HCT116 (cell line): ENCODE measurements at regions not wholly inside any gene's neighbourhood (a gene's known extent, or its start where the extent isn't known, plus 50 kb on each side); places are given as distances from the start of the nearest gene placed in this dataset.

Experiments
- ATAC-seq: fragments of 200-7000 bp; cut with Tn5 transposase; 2 replicates; pipeline ENCODE4 v1.9.1; 2020; ENCODE audit warnings: mild to moderate bottlenecking, moderate library complexity
- BruUV-seq: library from RNA; stranded (reverse); fragments of 400-500 nt; replicated peaks from 2 replicates; lab custom pipeline; 2021; lab: Mats Ljungman, UMichigan
- CTCF ChIA-PET: fragments of 300-600 bp; sonication (Branson Sonifier 250); formaldehyde crosslinking; loops from one replicate; lab custom pipeline; 2021; ENCODE audit warnings: antibody characterized with exemption; lab: Charles Lee
- POLR2A ChIA-PET: fragments of 300-600, 350-600 bp; sonication (Branson Sonifier 250); formaldehyde crosslinking; loops from one replicate; lab custom pipeline; 2021; ENCODE audit warnings: antibody characterized with exemption; lab: Charles Lee
- RAD21 ChIA-PET, 2 experiments: fragments of 300-600 bp; sonication (Branson Sonifier 250); formaldehyde crosslinking; loops; one replicate each; lab custom pipeline; 2023; ENCODE audit warnings: low total read pairs in 2 of 2; ENCODE audit not compliant: uncharacterized antibody in 2 of 2, unreplicated experiment in 2 of 2, low non-redundant PET in 1 of 2; lab: Charles Lee
- DNase-seq: peaks from one replicate; pipeline ENCODE4 v3.0.0-alpha.2; 2010; ENCODE audit warnings: low read depth, low spot score
- H2AFZ ChIP-seq: fragments of 200-600 bp; shearing (Covaris generic), sonication (generic); 2 replicates; pipeline ENCODE4 v1.6.1; 2017; ENCODE audit warnings: low read depth, mixed run types, mixed read lengths, antibody characterized with exemption, low read length; ENCODE audit not compliant: poor library complexity, severe bottlenecking
- H3K27ac ChIP-seq: 2 replicates; pipeline ENCODE4 v1.5.1; 2012; ENCODE audit warnings: low read depth, low read length
- H3K27me3 ChIP-seq: fragments of 200-600 bp; sonication (generic); 2 replicates; pipeline ENCODE4 v1.6.1; 2016; ENCODE audit warnings: mixed run types, low read length, mixed read lengths; ENCODE audit not compliant: insufficient read depth
- H3K36me3 ChIP-seq, 2 experiments: fragments of 200-500 bp in 1 of 2; fragments of 200-600 bp in 1 of 2; sonication (Bioruptor generic) in 1 of 2; sonication (generic) in 1 of 2; 2 replicates each; pipeline versions ENCODE4 v1.5.1 to v1.6.1; 2014 to 2016; ENCODE audit warnings: low read length in 2 of 2, inconsistent platforms in 1 of 2, mixed read lengths in 1 of 2, mixed run types in 1 of 2; ENCODE audit not compliant: insufficient read depth in 2 of 2, control insufficient read depth in 1 of 2
- H3K4me1 ChIP-seq, 2 experiments: fragments of 200-600 bp in 1 of 2; sonication (generic) in 1 of 2; 2 replicates each; pipeline versions ENCODE4 v1.5.1 to v1.6.1; 2012 to 2017; ENCODE audit warnings: low read length in 2 of 2, inconsistent platforms in 1 of 2, mild to moderate bottlenecking in 1 of 2, mixed read lengths in 1 of 2, mixed run types in 1 of 2, moderate library complexity in 1 of 2; ENCODE audit not compliant: insufficient read depth in 2 of 2, control insufficient read depth in 1 of 2
- H3K4me2 ChIP-seq: fragments of 200-600 bp; sonication (generic); 2 replicates; pipeline ENCODE4 v1.6.1; 2017; ENCODE audit warnings: mixed run types, low read length, mixed read lengths
- H3K4me3 ChIP-seq, 2 experiments: fragments of 200-600 bp in 1 of 2; sonication (generic) in 1 of 2; replicated peaks in 1 of 2; 2 replicates each; pipeline ENCODE4 v1.5.1; 2011 to 2016; ENCODE audit warnings: low read length in 2 of 2, control low read depth in 1 of 2, low read depth in 1 of 2, mild to moderate bottlenecking in 1 of 2, mixed read lengths in 1 of 2, mixed run types in 1 of 2
- H3K79me2 ChIP-seq: fragments of 200-600 bp; sonication (generic); 2 replicates; pipeline ENCODE4 v1.6.1; 2017; ENCODE audit warnings: mild to moderate bottlenecking, mixed run types, low read length, moderate library complexity, mixed read lengths; ENCODE audit not compliant: insufficient read depth
- H3K9ac ChIP-seq: fragments of 200-600 bp; sonication (generic); 2 replicates; pipeline ENCODE4 v1.6.1; 2016; ENCODE audit warnings: low read length, mixed read lengths
- H3K9me2 ChIP-seq: fragments of 200-600 bp; sonication (generic), shearing (Covaris generic); 2 replicates; pipeline ENCODE4 v1.6.1; 2017; ENCODE audit warnings: mixed run types, mild to moderate bottlenecking, moderate library complexity; ENCODE audit not compliant: insufficient read depth
- H3K9me3 ChIP-seq, 2 experiments: fragments of 200-500 bp in 1 of 2; fragments of 200-600 bp in 1 of 2; sonication (Bioruptor generic) in 1 of 2; sonication (generic) in 1 of 2; 2 replicates each; pipeline ENCODE4 v1.6.1; 2014 to 2017; ENCODE audit warnings: low read length in 2 of 2, mixed read lengths in 2 of 2, inconsistent platforms in 1 of 2, low read depth in 1 of 2, mild to moderate bottlenecking in 1 of 2, mixed run types in 1 of 2, moderate library complexity in 1 of 2; ENCODE audit not compliant: control insufficient read depth in 1 of 2, insufficient read depth in 1 of 2
- H4K20me1 ChIP-seq: fragments of 200-600 bp; sonication (generic), shearing (Covaris generic); 2 replicates; pipeline ENCODE4 v1.6.1; 2017; ENCODE audit warnings: mixed run types, mild to moderate bottlenecking, moderate library complexity; ENCODE audit not compliant: insufficient read depth
- EGR1 ChIP-seq: IDR thresholded peaks from 2 replicates; pipeline ENCODE4 v1.6.1; 2012; ENCODE audit warnings: low read depth
- ELF1 ChIP-seq: IDR thresholded peaks from 2 replicates; pipeline ENCODE4 v1.6.1; 2012; ENCODE audit warnings: low read depth, borderline replicate concordance
- FOSL1 ChIP-seq: IDR thresholded peaks from 2 replicates; pipeline ENCODE4 v1.6.1; 2012; ENCODE audit warnings: low read depth
- TCF7L2 ChIP-seq: IDR thresholded peaks from 2 replicates; pipeline ENCODE4 v1.7.0; 2011; ENCODE audit warnings: borderline replicate concordance, inconsistent platforms; ENCODE audit not compliant: insufficient read depth, insufficient read length; ENCODE audit errors: extremely low read depth
- intact Hi-C: fragments of 100-400 bp; cut with micrococcal nuclease; formaldehyde crosslinking; loops from 2 replicates; pipeline ENCODE4 v1.10.0; 2022
- TF ChIP-seq, protein P1 (sequence below): IDR thresholded peaks from 2 replicates; pipeline ENCODE4 v1.6.1; 2012; ENCODE audit warnings: low read depth
- TF ChIP-seq, protein P2 (sequence below): IDR thresholded peaks from 2 replicates; pipeline ENCODE4 v1.6.1; 2012

GRCh38 chr10:64976150-64976549, 1454.9 kb downstream of the REEP3 start:
- RAD21 ChIA-PET, result no interaction called here
- no peaks in the 10 kb centered on the region for H4K20me1 ChIP-seq
- H3K4me3 ChIP-seq, result no peak overlapping the region
- intact Hi-C loops, result loop anchor here (5.0 kb wide), 2 partner anchors 1206 to 1956 kb away; no protein-coding TSS in a partner anchor
- TF ChIP-seq, protein P1, sequence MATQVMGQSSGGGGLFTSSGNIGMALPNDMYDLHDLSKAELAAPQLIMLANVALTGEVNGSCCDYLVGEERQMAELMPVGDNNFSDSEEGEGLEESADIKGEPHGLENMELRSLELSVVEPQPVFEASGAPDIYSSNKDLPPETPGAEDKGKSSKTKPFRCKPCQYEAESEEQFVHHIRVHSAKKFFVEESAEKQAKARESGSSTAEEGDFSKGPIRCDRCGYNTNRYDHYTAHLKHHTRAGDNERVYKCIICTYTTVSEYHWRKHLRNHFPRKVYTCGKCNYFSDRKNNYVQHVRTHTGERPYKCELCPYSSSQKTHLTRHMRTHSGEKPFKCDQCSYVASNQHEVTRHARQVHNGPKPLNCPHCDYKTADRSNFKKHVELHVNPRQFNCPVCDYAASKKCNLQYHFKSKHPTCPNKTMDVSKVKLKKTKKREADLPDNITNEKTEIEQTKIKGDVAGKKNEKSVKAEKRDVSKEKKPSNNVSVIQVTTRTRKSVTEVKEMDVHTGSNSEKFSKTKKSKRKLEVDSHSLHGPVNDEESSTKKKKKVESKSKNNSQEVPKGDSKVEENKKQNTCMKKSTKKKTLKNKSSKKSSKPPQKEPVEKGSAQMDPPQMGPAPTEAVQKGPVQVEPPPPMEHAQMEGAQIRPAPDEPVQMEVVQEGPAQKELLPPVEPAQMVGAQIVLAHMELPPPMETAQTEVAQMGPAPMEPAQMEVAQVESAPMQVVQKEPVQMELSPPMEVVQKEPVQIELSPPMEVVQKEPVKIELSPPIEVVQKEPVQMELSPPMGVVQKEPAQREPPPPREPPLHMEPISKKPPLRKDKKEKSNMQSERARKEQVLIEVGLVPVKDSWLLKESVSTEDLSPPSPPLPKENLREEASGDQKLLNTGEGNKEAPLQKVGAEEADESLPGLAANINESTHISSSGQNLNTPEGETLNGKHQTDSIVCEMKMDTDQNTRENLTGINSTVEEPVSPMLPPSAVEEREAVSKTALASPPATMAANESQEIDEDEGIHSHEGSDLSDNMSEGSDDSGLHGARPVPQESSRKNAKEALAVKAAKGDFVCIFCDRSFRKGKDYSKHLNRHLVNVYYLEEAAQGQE, result no peak
- TF ChIP-seq ELF1 (no peak), TCF7L2 (no peak), FOSL1 (no peak), EGR1 (no peak)
- TF ChIP-seq, protein P2, sequence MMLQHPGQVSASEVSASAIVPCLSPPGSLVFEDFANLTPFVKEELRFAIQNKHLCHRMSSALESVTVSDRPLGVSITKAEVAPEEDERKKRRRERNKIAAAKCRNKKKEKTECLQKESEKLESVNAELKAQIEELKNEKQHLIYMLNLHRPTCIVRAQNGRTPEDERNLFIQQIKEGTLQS, result no peak
- TF ChIP-seq, all 23 proteins: peak for 0
- no peak for ATAC-seq
- POLR2A ChIA-PET, result no interaction called here
- Histone ChIP-seq H3K9ac (no peak overlapping the region), H2AFZ (no peak overlapping the region), H3K9me3 (no peaks in the 10 kb centered on the region), H3K36me3 (no peaks in the 10 kb centered on the region), H3K27ac (no peak overlapping the region), H3K9me2 (no peaks in the 10 kb centered on the region), H3K79me2 (no peaks in the 10 kb centered on the region), H3K4me1 (no peaks in the 10 kb centered on the region), H3K4me2 (no peak overlapping the region), H3K27me3 (no peaks in the 10 kb centered on the region)
- no peak for DNase-seq
- no TSS peak for BruUV-seq
- CTCF ChIA-PET, result no interaction called here
